Retinal pigment epithelial cell (primary cell): ENCODE measurements at regions not wholly inside any gene's neighbourhood (a gene's known extent, or its start where the extent isn't known, plus 50 kb on each side); places are given as distances from the start of the nearest gene placed in this dataset.

Source experiments
- DNase-seq: peaks from one replicate; pipeline ENCODE4 v3.0.0-alpha.2; 2010; ENCODE audit warnings: low read depth
- H3K4me3 ChIP-seq: 2 replicates; pipeline ENCODE4 v1.5.1; 2011; ENCODE audit warnings: mild to moderate bottlenecking, low read length, control low read depth, moderate library complexity
- CTCF ChIP-seq: conservative IDR thresholded peaks from 2 replicates; pipeline ENCODE4 v1.5.1; 2011; ENCODE audit warnings: low read depth, low read length, control low read depth, inconsistent platforms

DNA sequence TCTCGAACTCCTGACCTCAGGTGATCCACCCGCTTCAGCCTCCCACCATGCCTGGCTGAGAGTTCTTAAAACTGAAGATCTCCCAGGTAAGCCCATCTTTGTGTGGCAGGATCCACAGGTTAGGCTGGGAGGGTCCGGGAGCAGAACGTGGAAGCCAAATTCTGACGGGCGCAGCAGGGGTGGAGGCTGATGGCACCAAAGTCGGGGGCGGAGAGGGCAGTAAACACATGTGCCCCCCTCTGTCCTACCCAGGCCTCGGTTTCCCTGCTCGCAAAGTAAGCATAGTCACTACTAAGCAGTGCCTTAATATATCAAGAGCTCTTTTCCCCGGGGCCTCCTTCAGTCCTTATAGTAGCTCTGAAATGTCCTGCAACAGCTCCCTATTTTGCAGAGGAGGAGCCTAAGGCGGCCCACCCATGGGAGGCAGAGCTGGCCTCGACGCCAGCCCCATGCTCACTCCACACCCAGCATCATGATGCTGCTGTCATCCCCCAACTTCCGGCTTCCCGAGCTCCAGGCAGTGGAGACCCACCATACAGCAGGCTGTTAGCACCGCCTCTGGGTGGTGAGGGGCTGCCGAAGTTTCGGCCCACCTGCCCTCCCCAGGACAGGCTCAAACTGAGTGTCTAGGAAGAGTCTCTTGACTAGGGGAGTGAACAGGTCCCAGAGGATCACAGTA is 230.0 kb downstream of the CTTN start:
- TF ChIP-seq CTCF = no peak
- no peak for DNase-seq

GRCh38 chr11:70628855-70629844 is 230.8 kb downstream of the CTTN start:
- TF ChIP-seq CTCF = no peak
- DNase-seq = no peak
- no peak overlapping the region for H3K4me3 ChIP-seq

More for the DNA sequence above, 230.0 kb downstream of the CTTN start:
- no peak overlapping the region for H3K4me3 ChIP-seq

DNA sequence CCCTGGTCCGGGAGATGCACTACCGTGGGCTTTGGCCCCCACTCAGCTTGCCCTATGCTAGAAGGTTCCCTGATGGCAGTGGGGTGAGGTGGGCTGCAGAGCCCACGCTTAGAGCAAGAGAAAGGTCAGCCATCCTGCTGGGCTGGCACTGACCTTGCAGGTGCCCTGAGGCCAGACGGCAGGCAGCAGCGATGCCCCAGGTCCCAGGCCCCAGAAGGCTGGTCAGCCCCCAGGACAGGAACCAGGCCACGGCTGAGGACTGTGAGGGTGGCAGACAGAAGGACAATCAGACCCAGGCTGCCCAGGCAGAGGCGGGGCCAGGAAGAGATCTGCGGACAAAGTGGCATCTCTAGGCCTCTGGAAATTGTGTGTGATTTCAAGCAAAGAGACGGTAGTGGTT is 231.7 kb downstream of the CTTN start:
- no peak for DNase-seq
- no peak overlapping the region for H3K4me3 ChIP-seq
- TF ChIP-seq CTCF = no peak

GRCh38 chr11:70630816-70631623 is 232.7 kb downstream of the CTTN start:
- no peak for DNase-seq
- H3K4me3 ChIP-seq = no peak overlapping the region
- TF ChIP-seq CTCF = no peak

DNA sequence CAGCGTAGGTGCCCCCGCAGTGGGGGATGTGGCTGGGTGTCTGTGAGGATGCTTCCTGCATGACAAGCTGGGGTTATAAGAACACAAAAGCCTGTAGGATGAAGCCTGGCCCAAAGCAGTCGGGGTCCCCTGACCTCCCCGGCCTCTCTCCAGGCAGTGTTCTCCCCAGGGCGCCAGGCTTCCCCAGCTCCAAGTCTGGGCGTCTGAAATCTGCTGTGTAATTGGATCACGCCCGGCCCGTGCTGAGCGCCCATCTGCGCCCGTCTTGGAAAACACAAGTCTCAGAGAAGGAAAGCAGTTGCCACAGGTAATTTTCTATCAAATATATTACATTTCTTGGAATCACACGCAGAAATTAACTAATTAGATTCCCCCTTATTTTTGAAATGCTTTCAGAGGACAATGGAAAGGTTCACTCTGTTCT is 233.3 kb downstream of the CTTN start:
- H3K4me3 ChIP-seq = no peak overlapping the region
- TF ChIP-seq CTCF = no peak
- DNase-seq = no peak

DNA sequence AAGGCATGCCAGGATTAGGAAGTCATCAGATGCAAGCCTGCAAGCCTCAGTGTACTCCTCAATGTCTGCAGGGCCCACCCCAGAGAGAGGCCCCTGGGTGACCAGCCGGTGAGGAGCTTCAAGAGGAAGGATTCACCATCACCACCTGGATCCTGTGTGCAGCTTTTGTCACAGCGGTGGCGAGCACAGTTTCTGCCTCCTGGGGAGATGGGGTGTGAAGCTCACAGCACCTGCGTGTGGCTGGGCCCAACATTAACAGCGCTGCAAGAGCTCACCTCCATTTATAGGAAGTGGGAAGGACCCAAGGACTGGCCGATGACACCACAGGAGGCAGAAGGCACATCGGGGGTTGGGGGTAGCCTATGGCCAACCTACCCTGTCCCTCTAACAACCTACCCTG is 235.3 kb downstream of the CTTN start:
- no peak overlapping the region for H3K4me3 ChIP-seq
- TF ChIP-seq CTCF = no peak
- DNase-seq = no peak
